GM23248 (cell line): ENCODE measurements at regions not wholly inside any gene's neighbourhood (a gene's known extent, or its start where the extent isn't known, plus 50 kb on each side); places are given as distances from the start of the nearest gene placed in this dataset.

ENCODE experiments used
- EZH2 ChIP-seq: fragments of 200-600 bp; sonication (generic); IDR thresholded peaks from 2 replicates; pipeline ENCODE4 v1.6.1; 2018; ENCODE audit warnings: antibody characterized with exemption, mild to moderate bottlenecking; ENCODE audit not compliant: insufficient read depth, poor library complexity, severe bottlenecking
- EZH2phosphoT487 ChIP-seq: fragments of 200-600 bp; sonication (generic); IDR thresholded peaks from 2 replicates; pipeline ENCODE4 v1.6.1; 2018; ENCODE audit warnings: antibody characterized with exemption, moderate library complexity, mild to moderate bottlenecking, low read depth; ENCODE audit not compliant: insufficient read depth

DNA sequence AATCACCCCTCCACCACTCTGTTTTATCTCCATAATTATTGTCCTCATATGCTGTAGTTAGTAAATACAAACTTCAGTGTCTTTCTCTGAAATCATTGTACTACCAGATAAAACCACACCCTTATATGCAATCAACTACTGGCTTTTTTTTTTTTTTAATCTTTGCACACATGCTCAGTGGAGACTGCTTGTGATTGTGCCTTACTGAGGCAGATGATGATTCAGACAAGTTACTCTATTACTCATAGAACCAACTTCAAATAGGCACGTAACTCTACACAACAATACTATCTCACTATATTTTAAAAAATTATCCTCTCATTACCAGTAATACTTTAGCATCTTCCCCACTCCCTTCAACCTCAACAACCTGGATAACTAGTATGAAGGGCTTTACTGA, 1278.4 kb upstream of the PIK3C3 start:
- TF ChIP-seq EZH2, result no peak
- TF ChIP-seq EZH2phosphoT487, result no peak
